GM23338 (cell line): ENCODE measurements at regions not wholly inside any gene's neighbourhood (a gene's known extent, or its start where the extent isn't known, plus 50 kb on each side); places are given as distances from the start of the nearest gene placed in this dataset.
A peak's percentile ranks its signal among the peaks of the same experiment; 100 is the strongest.

Source experiments
- ATAC-seq: fragments of 200-7000 bp; cut with Tn5 transposase; 3 replicates; pipeline ENCODE4 v1.9.1; 2020
- DNase-seq: peaks from one replicate; pipeline ENCODE4 v3.0.0-alpha.2; 2015; ENCODE audit warnings: low spot score
- H2AFZ ChIP-seq: fragments of 200-600 bp; sonication (generic); 2 replicates; pipeline ENCODE4 v1.8.0; 2016; ENCODE audit warnings: antibody characterized with exemption, mild to moderate bottlenecking, moderate library complexity
- H3F3A ChIP-seq: fragments of 200-600 bp; sonication (generic); replicated peaks from 2 replicates; pipeline ENCODE4 v1.8.0; 2017; ENCODE audit warnings: antibody characterized with exemption, mixed run types, low read depth
- H3K27ac ChIP-seq: fragments of 200-600 bp; sonication (generic); 2 replicates; pipeline ENCODE4 v1.6.1; 2016; ENCODE audit warnings: low read depth
- H3K27me3 ChIP-seq: fragments of 200-600 bp; sonication (generic); 2 replicates; pipeline ENCODE4 v1.8.0; 2016; ENCODE audit warnings: mild to moderate bottlenecking, mixed run types, moderate library complexity; ENCODE audit not compliant: insufficient read depth
- H3K36me3 ChIP-seq: fragments of 200-600 bp; sonication (generic); 2 replicates; pipeline ENCODE4 v1.8.0; 2016; ENCODE audit warnings: mild to moderate bottlenecking; ENCODE audit not compliant: insufficient read depth
- H3K4me1 ChIP-seq: fragments of 200-600 bp; sonication (generic); 2 replicates; pipeline ENCODE4 v1.8.0; 2016; ENCODE audit warnings: mild to moderate bottlenecking, moderate library complexity; ENCODE audit not compliant: insufficient read depth
- H3K4me2 ChIP-seq: fragments of 200-600 bp; sonication (generic); 2 replicates; pipeline ENCODE4 v1.7.1; 2017; ENCODE audit warnings: mixed run types
- H3K4me3 ChIP-seq: fragments of 200-600 bp; sonication (generic); 2 replicates; pipeline ENCODE4 v1.6.1; 2016; ENCODE audit warnings: mixed run types
- H3K79me2 ChIP-seq: fragments of 200-600 bp; sonication (generic); replicated peaks from 2 replicates; pipeline ENCODE4 v1.8.0; 2017; ENCODE audit warnings: mild to moderate bottlenecking; ENCODE audit not compliant: insufficient read depth
- H3K9me2 ChIP-seq: fragments of 200-600 bp; sonication (generic); 2 replicates; pipeline ENCODE4 v1.8.0; 2017; ENCODE audit not compliant: insufficient read depth
- H4K20me1 ChIP-seq: fragments of 200-600 bp; sonication (generic); replicated peaks from 2 replicates; pipeline ENCODE4 v1.8.0; 2017; ENCODE audit warnings: mild to moderate bottlenecking; ENCODE audit not compliant: insufficient read depth
- H3K27ac Mint-ChIP-seq: 2 replicates; pipeline ENCODE4 v1.8.0; 2020; ENCODE audit warnings: inconsistent platforms, mild to moderate bottlenecking, moderate library complexity, mixed read lengths
- H3K27me3 Mint-ChIP-seq: 3 replicates; pipeline ENCODE4 v1.8.0; 2022; ENCODE audit warnings: low read depth, mild to moderate bottlenecking, moderate library complexity, mixed read lengths, inconsistent platforms; ENCODE audit not compliant: insufficient read depth, poor library complexity
- H3K36me3 Mint-ChIP-seq: 3 replicates; pipeline ENCODE4 v1.8.0; 2021; ENCODE audit warnings: low read depth, mild to moderate bottlenecking, inconsistent platforms, moderate library complexity, mixed read lengths
- H3K4me1 Mint-ChIP-seq: 3 replicates; pipeline ENCODE4 v1.8.0; 2020; ENCODE audit warnings: mild to moderate bottlenecking, inconsistent platforms, mixed read lengths
- H3K4me3 Mint-ChIP-seq: 3 replicates; pipeline ENCODE4 v1.8.0; 2021; ENCODE audit warnings: moderate library complexity, mild to moderate bottlenecking, inconsistent platforms, mixed read lengths
- H3K9me3 Mint-ChIP-seq: 3 replicates; pipeline ENCODE4 v1.8.0; 2020; ENCODE audit warnings: moderate library complexity, mild to moderate bottlenecking, inconsistent platforms, mixed read lengths
- CREB1 ChIP-seq: fragments of 250-450 bp; sonication (Bioruptor Pico); IDR thresholded peaks from 2 replicates; pipeline ENCODE4 v1.5.0; 2020; ENCODE audit warnings: low read depth, mild to moderate bottlenecking, moderate library complexity
- EZH2 ChIP-seq: fragments of 200-600 bp; sonication (generic); IDR thresholded peaks from one replicate; pipeline ENCODE4 v1.8.0; 2017; ENCODE audit warnings: antibody characterized with exemption, mild to moderate bottlenecking, low read depth; ENCODE audit not compliant: unreplicated experiment
- EZH2phosphoT487 ChIP-seq: fragments of 200-600 bp; sonication (generic); IDR thresholded peaks from one replicate; pipeline ENCODE4 v1.8.1; 2018; ENCODE audit warnings: antibody characterized with exemption; ENCODE audit not compliant: unreplicated experiment
- JUNB ChIP-seq: IDR thresholded peaks from one replicate; pipeline ENCODE4 v1.6.1; 2016; ENCODE audit warnings: antibody characterized with exemption; ENCODE audit not compliant: unreplicated experiment
- POLR2AphosphoS5 ChIP-seq: IDR thresholded peaks from 2 replicates; pipeline ENCODE4 v1.6.1; 2016; ENCODE audit warnings: antibody characterized with exemption, low read depth
- ZNF114 ChIP-seq: fragments of 250-450 bp; sonication (Bioruptor Pico); IDR thresholded peaks from 2 replicates; pipeline ENCODE4 v1.5.0; 2020; ENCODE audit warnings: mild to moderate bottlenecking, moderate library complexity
- TF ChIP-seq, protein P1 (sequence below): IDR thresholded peaks from one replicate; pipeline ENCODE4 v1.6.1; 2018; ENCODE audit warnings: antibody characterized with exemption; ENCODE audit not compliant: unreplicated experiment
- TF ChIP-seq, protein P2 (sequence below), 2 experiments: fragments of 200-600 bp in 1 of 2; sonication (generic) in 1 of 2; conservative IDR thresholded peaks; 2 replicates each; pipeline versions ENCODE4 v1.5.1 to v1.6.1; 2016 to 2017; ENCODE audit warnings: antibody characterized with exemption in 2 of 2, low read depth in 2 of 2, mild to moderate bottlenecking in 2 of 2, moderate library complexity in 1 of 2
- TF ChIP-seq, protein P3 (sequence below): fragments of 250-450 bp; sonication (Bioruptor Pico); IDR thresholded peaks from 2 replicates; pipeline ENCODE4 v1.5.0; 2020; ENCODE audit warnings: mild to moderate bottlenecking, moderate library complexity
- TF ChIP-seq, protein P4 (sequence below): IDR thresholded peaks from 2 replicates; pipeline ENCODE4 v1.6.1; 2016; ENCODE audit warnings: antibody characterized with exemption

DNA sequence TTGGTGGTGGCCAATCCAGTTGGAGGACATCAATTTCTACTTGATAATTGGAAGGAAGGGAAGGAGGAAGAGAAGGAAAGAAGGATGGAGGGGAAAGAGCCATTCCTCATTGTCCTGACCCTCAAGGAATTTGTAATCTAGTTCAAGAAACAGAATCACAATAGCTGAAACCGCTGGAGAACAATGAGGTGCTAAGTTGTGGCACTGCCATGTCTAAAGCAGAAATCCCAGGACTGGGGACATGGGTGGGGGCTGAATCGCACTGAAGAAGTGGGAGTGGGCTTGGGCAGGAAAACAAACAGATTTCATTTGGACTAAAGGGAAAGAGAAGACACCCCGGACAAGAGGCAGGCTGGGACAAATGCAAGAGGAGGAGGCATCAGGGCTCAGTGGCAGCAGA is 183.6 kb downstream of the UACA start:
- 0 out of 2 replicates have a peak, but pooled peaks cover 3% of the 10 kb centered on the region for H4K20me1 ChIP-seq
- no peaks in the 10 kb centered on the region for H3K9me2 ChIP-seq
- ATAC-seq (no peak; the same call in 1 of the 3 replicates), DNase-seq (no peak)
- Mint-ChIP-seq H3K27me3 (peaks cover 10% of the 10 kb centered on the region), H3K36me3 (no peaks in the 10 kb centered on the region; the same call in 2 of the 3 replicates), H3K9me3 (peaks cover 7% of the 10 kb centered on the region; the same call in 2 of the 3 replicates), H3K4me1 (peaks cover 11% of the 10 kb centered on the region), H3K27ac (no peak overlapping the region), H3K4me3 (no peak overlapping the region; the same call in 2 of the 3 replicates)
- peaks cover 11% of the 10 kb centered on the region for H3K27me3 ChIP-seq
- H3F3A ChIP-seq, result no peaks in the 10 kb centered on the region
- H3K4me2 ChIP-seq, result peak overlapping the region; percentile 6; the same call in 1 of the 2 replicates
- H3K4me3 ChIP-seq, result no peak overlapping the region
- no peak overlapping the region for H3K27ac ChIP-seq
- TF ChIP-seq, protein P1, sequence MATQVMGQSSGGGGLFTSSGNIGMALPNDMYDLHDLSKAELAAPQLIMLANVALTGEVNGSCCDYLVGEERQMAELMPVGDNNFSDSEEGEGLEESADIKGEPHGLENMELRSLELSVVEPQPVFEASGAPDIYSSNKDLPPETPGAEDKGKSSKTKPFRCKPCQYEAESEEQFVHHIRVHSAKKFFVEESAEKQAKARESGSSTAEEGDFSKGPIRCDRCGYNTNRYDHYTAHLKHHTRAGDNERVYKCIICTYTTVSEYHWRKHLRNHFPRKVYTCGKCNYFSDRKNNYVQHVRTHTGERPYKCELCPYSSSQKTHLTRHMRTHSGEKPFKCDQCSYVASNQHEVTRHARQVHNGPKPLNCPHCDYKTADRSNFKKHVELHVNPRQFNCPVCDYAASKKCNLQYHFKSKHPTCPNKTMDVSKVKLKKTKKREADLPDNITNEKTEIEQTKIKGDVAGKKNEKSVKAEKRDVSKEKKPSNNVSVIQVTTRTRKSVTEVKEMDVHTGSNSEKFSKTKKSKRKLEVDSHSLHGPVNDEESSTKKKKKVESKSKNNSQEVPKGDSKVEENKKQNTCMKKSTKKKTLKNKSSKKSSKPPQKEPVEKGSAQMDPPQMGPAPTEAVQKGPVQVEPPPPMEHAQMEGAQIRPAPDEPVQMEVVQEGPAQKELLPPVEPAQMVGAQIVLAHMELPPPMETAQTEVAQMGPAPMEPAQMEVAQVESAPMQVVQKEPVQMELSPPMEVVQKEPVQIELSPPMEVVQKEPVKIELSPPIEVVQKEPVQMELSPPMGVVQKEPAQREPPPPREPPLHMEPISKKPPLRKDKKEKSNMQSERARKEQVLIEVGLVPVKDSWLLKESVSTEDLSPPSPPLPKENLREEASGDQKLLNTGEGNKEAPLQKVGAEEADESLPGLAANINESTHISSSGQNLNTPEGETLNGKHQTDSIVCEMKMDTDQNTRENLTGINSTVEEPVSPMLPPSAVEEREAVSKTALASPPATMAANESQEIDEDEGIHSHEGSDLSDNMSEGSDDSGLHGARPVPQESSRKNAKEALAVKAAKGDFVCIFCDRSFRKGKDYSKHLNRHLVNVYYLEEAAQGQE, result no peak
- TF ChIP-seq, protein P2, sequence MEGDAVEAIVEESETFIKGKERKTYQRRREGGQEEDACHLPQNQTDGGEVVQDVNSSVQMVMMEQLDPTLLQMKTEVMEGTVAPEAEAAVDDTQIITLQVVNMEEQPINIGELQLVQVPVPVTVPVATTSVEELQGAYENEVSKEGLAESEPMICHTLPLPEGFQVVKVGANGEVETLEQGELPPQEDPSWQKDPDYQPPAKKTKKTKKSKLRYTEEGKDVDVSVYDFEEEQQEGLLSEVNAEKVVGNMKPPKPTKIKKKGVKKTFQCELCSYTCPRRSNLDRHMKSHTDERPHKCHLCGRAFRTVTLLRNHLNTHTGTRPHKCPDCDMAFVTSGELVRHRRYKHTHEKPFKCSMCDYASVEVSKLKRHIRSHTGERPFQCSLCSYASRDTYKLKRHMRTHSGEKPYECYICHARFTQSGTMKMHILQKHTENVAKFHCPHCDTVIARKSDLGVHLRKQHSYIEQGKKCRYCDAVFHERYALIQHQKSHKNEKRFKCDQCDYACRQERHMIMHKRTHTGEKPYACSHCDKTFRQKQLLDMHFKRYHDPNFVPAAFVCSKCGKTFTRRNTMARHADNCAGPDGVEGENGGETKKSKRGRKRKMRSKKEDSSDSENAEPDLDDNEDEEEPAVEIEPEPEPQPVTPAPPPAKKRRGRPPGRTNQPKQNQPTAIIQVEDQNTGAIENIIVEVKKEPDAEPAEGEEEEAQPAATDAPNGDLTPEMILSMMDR (conservative IDR thresholded peaks at IDR 0.05; ENCODE audit: low read depth in 2 of 2), result no peak
- TF ChIP-seq, protein P3, sequence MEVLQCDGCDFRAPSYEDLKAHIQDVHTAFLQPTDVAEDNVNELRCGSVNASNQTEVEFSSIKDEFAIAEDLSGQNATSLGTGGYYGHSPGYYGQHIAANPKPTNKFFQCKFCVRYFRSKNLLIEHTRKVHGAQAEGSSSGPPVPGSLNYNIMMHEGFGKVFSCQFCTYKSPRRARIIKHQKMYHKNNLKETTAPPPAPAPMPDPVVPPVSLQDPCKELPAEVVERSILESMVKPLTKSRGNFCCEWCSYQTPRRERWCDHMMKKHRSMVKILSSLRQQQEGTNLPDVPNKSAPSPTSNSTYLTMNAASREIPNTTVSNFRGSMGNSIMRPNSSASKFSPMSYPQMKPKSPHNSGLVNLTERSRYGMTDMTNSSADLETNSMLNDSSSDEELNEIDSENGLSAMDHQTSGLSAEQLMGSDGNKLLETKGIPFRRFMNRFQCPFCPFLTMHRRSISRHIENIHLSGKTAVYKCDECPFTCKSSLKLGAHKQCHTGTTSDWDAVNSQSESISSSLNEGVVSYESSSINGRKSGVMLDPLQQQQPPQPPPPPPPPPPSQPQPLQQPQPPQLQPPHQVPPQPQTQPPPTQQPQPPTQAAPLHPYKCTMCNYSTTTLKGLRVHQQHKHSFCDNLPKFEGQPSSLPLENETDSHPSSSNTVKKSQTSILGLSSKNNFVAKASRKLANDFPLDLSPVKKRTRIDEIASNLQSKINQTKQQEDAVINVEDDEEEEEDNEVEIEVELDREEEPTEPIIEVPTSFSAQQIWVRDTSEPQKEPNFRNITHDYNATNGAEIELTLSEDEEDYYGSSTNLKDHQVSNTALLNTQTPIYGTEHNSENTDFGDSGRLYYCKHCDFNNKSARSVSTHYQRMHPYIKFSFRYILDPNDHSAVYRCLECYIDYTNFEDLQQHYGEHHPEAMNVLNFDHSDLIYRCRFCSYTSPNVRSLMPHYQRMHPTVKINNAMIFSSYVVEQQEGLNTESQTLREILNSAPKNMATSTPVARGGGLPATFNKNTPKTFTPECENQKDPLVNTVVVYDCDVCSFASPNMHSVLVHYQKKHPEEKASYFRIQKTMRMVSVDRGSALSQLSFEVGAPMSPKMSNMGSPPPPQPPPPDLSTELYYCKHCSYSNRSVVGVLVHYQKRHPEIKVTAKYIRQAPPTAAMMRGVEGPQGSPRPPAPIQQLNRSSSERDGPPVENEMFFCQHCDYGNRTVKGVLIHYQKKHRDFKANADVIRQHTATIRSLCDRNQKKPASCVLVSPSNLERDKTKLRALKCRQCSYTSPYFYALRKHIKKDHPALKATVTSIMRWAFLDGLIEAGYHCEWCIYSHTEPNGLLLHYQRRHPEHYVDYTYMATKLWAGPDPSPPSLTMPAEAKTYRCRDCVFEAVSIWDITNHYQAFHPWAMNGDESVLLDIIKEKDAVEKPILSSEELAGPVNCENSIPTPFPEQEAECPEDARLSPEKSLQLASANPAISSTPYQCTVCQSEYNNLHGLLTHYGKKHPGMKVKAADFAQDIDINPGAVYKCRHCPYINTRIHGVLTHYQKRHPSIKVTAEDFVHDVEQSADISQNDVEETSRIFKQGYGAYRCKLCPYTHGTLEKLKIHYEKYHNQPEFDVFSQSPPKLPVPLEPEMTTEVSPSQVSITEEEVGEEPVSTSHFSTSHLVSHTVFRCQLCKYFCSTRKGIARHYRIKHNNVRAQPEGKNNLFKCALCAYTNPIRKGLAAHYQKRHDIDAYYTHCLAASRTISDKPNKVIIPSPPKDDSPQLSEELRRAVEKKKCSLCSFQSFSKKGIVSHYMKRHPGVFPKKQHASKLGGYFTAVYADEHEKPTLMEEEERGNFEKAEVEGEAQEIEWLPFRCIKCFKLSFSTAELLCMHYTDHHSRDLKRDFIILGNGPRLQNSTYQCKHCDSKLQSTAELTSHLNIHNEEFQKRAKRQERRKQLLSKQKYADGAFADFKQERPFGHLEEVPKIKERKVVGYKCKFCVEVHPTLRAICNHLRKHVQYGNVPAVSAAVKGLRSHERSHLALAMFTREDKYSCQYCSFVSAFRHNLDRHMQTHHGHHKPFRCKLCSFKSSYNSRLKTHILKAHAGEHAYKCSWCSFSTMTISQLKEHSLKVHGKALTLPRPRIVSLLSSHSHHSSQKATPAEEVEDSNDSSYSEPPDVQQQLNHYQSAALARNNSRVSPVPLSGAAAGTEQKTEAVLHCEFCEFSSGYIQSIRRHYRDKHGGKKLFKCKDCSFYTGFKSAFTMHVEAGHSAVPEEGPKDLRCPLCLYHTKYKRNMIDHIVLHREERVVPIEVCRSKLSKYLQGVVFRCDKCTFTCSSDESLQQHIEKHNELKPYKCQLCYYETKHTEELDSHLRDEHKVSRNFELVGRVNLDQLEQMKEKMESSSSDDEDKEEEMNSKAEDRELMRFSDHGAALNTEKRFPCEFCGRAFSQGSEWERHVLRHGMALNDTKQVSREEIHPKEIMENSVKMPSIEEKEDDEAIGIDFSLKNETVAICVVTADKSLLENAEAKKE (CRISPR knock-in tag), result no peak
- TF ChIP-seq EZH2 (no peak), JUNB (no peak), POLR2AphosphoS5 (no peak), CREB1 (CRISPR knock-in tag) (no peak), ZNF114 (CRISPR knock-in tag) (no peak), EZH2phosphoT487 (no peak)
- TF ChIP-seq, protein P4, sequence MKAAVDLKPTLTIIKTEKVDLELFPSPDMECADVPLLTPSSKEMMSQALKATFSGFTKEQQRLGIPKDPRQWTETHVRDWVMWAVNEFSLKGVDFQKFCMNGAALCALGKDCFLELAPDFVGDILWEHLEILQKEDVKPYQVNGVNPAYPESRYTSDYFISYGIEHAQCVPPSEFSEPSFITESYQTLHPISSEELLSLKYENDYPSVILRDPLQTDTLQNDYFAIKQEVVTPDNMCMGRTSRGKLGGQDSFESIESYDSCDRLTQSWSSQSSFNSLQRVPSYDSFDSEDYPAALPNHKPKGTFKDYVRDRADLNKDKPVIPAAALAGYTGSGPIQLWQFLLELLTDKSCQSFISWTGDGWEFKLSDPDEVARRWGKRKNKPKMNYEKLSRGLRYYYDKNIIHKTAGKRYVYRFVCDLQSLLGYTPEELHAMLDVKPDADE, result no peak
- 0 out of 2 replicates have a peak overlapping the region, but pooled peaks have one; percentile 56 for H2AFZ ChIP-seq
- H3K79me2 ChIP-seq, result no peaks in the 10 kb centered on the region
- H3K4me1 ChIP-seq, result 0 out of 2 replicates have a peak, but pooled peaks cover 6% of the 10 kb centered on the region
- H3K36me3 ChIP-seq, result no peaks in the 10 kb centered on the region
